OCI-LY7 (cell line): ENCODE measurements at regions not wholly inside any gene's neighbourhood (a gene's known extent, or its start where the extent isn't known, plus 50 kb on each side); places are given as distances from the start of the nearest gene placed in this dataset.

Experiments used
- CTCF ChIP-seq: fragments of 200-600 bp; sonication (generic); conservative IDR thresholded peaks from 2 replicates; pipeline ENCODE4 v1.5.1; 2014; ENCODE audit warnings: mild to moderate bottlenecking, antibody characterized with exemption, low read length, moderate library complexity, mixed read lengths
- EZH2phosphoT487 ChIP-seq: fragments of 200-600 bp; sonication (generic); IDR thresholded peaks from 2 replicates; pipeline ENCODE4 v1.6.1; 2018; ENCODE audit warnings: low read depth, borderline replicate concordance, mild to moderate bottlenecking, mixed run types, antibody characterized with exemption, low read length, moderate library complexity, mixed read lengths

- TF ChIP-seq CTCF (no peak), EZH2phosphoT487 (no peak)
Measured at GRCh38 chr10:65040796-65041195, 1519.6 kb downstream of the REEP3 start.
